Activated CD8-positive, alpha-beta T cell treated with anti-CD3 and anti-CD28 coated beads for 36 hours (primary cell): ENCODE measurements at regions not wholly inside any gene's neighbourhood (a gene's known extent, or its start where the extent isn't known, plus 50 kb on each side); places are given as distances from the start of the nearest gene placed in this dataset.

Source experiments
- ATAC-seq: fragments of 200-7000 bp; cut with Tn5 transposase; one replicate; pipeline ENCODE4 v1.10.0; 2021; ENCODE audit warnings: mild to moderate bottlenecking, moderate library complexity
- CTCF ChIA-PET: fragments of 350-600 bp; sonication (Branson Sonifier 250); formaldehyde crosslinking; loops from one replicate; lab custom pipeline; 2021; ENCODE audit warnings: antibody characterized with exemption; lab: Charles Lee
- POLR2A ChIA-PET: fragments of 350-600 bp; sonication (Branson Sonifier 250); formaldehyde crosslinking; loops from one replicate; lab custom pipeline; 2021; ENCODE audit warnings: antibody characterized with exemption; lab: Charles Lee
- DNase-seq: peaks from one replicate; pipeline ENCODE4 v3.0.0-alpha.2; 2020
- H3K27ac Mint-ChIP-seq: one replicate; pipeline ENCODE4 v1.8.0; 2021; ENCODE audit warnings: mild to moderate bottlenecking, mixed read lengths
- H3K27me3 Mint-ChIP-seq: one replicate; pipeline ENCODE4 v1.8.0; 2021; ENCODE audit warnings: mixed read lengths
- H3K36me3 Mint-ChIP-seq: one replicate; pipeline ENCODE4 v1.8.0; 2021; ENCODE audit warnings: low read depth, mixed read lengths
- H3K4me1 Mint-ChIP-seq: one replicate; pipeline ENCODE4 v1.8.0; 2021; ENCODE audit warnings: low read depth, mixed read lengths
- H3K4me3 Mint-ChIP-seq: one replicate; pipeline ENCODE4 v1.8.0; 2021; ENCODE audit warnings: mild to moderate bottlenecking, moderate library complexity, mixed read lengths
- H3K9me3 Mint-ChIP-seq: one replicate; pipeline ENCODE4 v1.8.0; 2021; ENCODE audit warnings: mixed read lengths
- CTCF ChIP-seq: fragments of 200-600 bp; IDR thresholded peaks from one replicate; pipeline ENCODE4 v1.8.0; 2022; ENCODE audit warnings: antibody characterized with exemption, mild to moderate bottlenecking
- intact Hi-C: fragments of 100-400 bp; cut with micrococcal nuclease; formaldehyde crosslinking; loops from one replicate; pipeline ENCODE4 v1.10.0; 2022

GRCh38 chr20:17797161-17797560, 97.4 kb downstream of the BANF2 start:
- ChIA-PET POLR2A (no interaction called here), CTCF (no interaction called here)
- ATAC-seq (peak; percentile 39), DNase-seq (peak; percentile 26)
- Mint-ChIP-seq H3K36me3 (no peaks in the 10 kb centered on the region), H3K27me3 (peaks cover 29% of the 10 kb centered on the region), H3K4me3 (no peak overlapping the region), H3K4me1 (peaks cover 2% of the 10 kb centered on the region), H3K27ac (no peak overlapping the region), H3K9me3 (no peaks in the 10 kb centered on the region)
- TF ChIP-seq CTCF = no peak
- intact Hi-C loops = no loop called here

GRCh38 chr20:17796091-17796563, 96.4 kb downstream of the BANF2 start:
- ChIA-PET CTCF (interaction anchor here (1.3 kb wide), 2 partner anchors 102 to 143 kb away, joined by 3 to 4 read pairs; no protein-coding TSS in a partner anchor), POLR2A (no interaction called here)
- Mint-ChIP-seq H3K27ac (no peak overlapping the region), H3K9me3 (no peaks in the 10 kb centered on the region), H3K4me1 (peaks cover 2% of the 10 kb centered on the region), H3K36me3 (no peaks in the 10 kb centered on the region), H3K4me3 (no peak overlapping the region), H3K27me3 (peaks cover 28% of the 10 kb centered on the region)
- TF ChIP-seq CTCF = no peak
- intact Hi-C loops = no loop called here
- ATAC-seq (no peak), DNase-seq (no peak)

- no peak overlapping the region for H3K27ac Mint-ChIP-seq
- peaks cover 2% of the 10 kb centered on the region for H3K4me1 Mint-ChIP-seq
- CTCF ChIA-PET = interaction anchor here (1.3 kb wide), 2 partner anchors 102 to 143 kb away, joined by 3 to 4 read pairs; no protein-coding TSS in a partner anchor
Observed at GRCh38 chr20:17795501-17796071, 95.8 kb downstream of the BANF2 start.

GRCh38 chr20:17795003-17795402, 95.2 kb downstream of the BANF2 start:
- no peaks in the 10 kb centered on the region for H3K36me3 Mint-ChIP-seq
- peaks cover 21% of the 10 kb centered on the region for H3K27me3 Mint-ChIP-seq
- intact Hi-C loops = no loop called here
- no peaks in the 10 kb centered on the region for H3K9me3 Mint-ChIP-seq
- CTCF ChIA-PET = no interaction called here
- no peak overlapping the region for H3K4me3 Mint-ChIP-seq
- no peak for TF ChIP-seq CTCF
- peaks cover 2% of the 10 kb centered on the region for H3K4me1 Mint-ChIP-seq
- DNase-seq (no peak), ATAC-seq (no peak)
- POLR2A ChIA-PET = no interaction called here
- no peak overlapping the region for H3K27ac Mint-ChIP-seq

More at GRCh38 chr20:17795501-17796071, 95.8 kb downstream of the BANF2 start:
- ATAC-seq (no peak), DNase-seq (no peak)
- Mint-ChIP-seq H3K36me3 (no peaks in the 10 kb centered on the region), H3K27me3 (peaks cover 26% of the 10 kb centered on the region), H3K9me3 (no peaks in the 10 kb centered on the region), H3K4me3 (no peak overlapping the region)
- intact Hi-C loops = no loop called here
- POLR2A ChIA-PET = no interaction called here
- TF ChIP-seq CTCF = no peak

- no peak overlapping the region for H3K27ac Mint-ChIP-seq
- H3K4me3 Mint-ChIP-seq = no peak overlapping the region
- H3K36me3 Mint-ChIP-seq = no peaks in the 10 kb centered on the region
- ATAC-seq = no peak
- no peaks in the 10 kb centered on the region for H3K9me3 Mint-ChIP-seq
- no peak for DNase-seq
- TF ChIP-seq CTCF = no peak
- CTCF ChIA-PET = no interaction called here
- peaks cover 19% of the 10 kb centered on the region for H3K27me3 Mint-ChIP-seq
- POLR2A ChIA-PET = no interaction called here
- peaks cover 2% of the 10 kb centered on the region for H3K4me1 Mint-ChIP-seq
- intact Hi-C loops = no loop called here
Observed at GRCh38 chr20:17794400-17794799, 94.6 kb downstream of the BANF2 start.
